GM12872 (cell line): ENCODE measurements at regions not wholly inside any gene's neighbourhood (a gene's known extent, or its start where the extent isn't known, plus 50 kb on each side); places are given as distances from the start of the nearest gene placed in this dataset.

ENCODE experiments used
- TF ChIP-seq, protein P1 (sequence below): IDR thresholded peaks from 3 replicates; pipeline ENCODE4 v1.5.1; 2011; ENCODE audit warnings: low read depth, mild to moderate bottlenecking, low read length, moderate library complexity; ENCODE audit not compliant: insufficient read depth

- TF ChIP-seq, protein P1, sequence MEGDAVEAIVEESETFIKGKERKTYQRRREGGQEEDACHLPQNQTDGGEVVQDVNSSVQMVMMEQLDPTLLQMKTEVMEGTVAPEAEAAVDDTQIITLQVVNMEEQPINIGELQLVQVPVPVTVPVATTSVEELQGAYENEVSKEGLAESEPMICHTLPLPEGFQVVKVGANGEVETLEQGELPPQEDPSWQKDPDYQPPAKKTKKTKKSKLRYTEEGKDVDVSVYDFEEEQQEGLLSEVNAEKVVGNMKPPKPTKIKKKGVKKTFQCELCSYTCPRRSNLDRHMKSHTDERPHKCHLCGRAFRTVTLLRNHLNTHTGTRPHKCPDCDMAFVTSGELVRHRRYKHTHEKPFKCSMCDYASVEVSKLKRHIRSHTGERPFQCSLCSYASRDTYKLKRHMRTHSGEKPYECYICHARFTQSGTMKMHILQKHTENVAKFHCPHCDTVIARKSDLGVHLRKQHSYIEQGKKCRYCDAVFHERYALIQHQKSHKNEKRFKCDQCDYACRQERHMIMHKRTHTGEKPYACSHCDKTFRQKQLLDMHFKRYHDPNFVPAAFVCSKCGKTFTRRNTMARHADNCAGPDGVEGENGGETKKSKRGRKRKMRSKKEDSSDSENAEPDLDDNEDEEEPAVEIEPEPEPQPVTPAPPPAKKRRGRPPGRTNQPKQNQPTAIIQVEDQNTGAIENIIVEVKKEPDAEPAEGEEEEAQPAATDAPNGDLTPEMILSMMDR = no peak
Observed at GRCh38 chr17:72369366-72369765, 248.5 kb downstream of the SOX9 start.

GRCh38 chr17:72370819-72371218, 250.0 kb downstream of the SOX9 start:
- TF ChIP-seq, protein P1 = no peak

DNA sequence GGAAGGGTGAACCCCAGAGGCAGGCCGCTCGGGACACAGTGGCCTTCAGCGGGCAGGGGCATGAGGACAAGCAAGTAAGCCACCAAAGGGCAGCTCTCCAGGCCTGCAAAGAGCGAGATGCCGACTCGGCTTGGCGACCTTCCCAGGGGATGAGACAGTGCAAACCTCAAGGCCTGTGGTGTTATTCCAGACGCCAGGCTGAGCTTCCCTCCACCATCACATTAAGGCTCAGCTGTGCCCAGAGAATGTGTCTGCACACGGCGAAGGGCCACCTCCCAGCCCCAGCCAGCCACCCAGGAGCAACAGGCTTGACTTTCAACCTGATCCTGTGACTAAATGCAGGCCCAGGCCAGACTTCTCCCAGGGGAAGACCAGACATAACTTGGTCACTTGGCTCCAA, 251.4 kb downstream of the SOX9 start:
- TF ChIP-seq, protein P1 = no peak

DNA sequence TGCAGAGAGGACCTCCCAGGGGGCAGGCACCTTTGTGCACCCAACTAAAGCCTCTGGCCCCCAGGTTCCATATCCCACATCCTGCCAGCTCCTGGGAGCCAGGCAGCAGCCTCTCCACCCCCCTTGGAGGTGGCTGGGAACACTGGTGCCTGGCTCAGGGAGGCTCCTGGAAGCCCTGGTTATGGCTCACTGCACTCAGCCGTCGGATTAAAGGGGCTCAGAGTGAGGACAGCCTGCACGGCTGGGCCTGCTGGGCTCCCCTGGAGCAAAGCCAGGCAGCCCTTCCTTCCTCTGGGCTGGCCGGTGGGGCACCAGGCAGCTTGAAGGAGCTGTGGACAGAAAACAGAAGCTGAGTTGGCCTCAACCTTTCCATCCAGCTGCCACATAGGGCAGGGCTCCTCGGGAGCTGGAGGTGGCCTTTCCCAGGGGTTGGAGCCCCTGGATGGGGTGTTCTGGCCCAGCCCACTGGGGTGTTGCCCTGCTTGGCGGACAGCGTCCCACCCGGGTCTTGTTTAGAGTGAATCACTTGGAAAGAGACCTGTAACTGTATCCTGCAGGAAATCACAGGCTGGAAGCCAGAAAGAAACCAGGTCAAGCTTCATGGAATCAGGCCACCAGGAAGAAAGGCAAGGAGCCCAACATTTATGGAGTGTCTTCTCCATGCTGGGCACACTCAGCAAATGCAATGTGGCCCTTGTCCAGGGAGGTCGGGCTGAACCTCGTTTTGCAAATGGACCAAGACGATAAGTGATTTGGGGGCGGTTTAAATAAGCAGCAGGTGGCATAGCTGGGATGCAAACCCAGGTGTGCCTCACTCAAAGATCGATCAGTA, 253.3 kb downstream of the SOX9 start:
- TF ChIP-seq, protein P1 = no peak

- TF ChIP-seq, protein P1 = no peak
Observed at GRCh38 chr17:72376526-72377345, 255.9 kb downstream of the SOX9 start.

- TF ChIP-seq, protein P1 = no peak
Observed at GRCh38 chr17:72378414-72379390, 257.9 kb downstream of the SOX9 start.
